ENCODE measurements at regions not wholly inside any gene's neighbourhood (a gene's known extent, or its start where the extent isn't known, plus 50 kb on each side); places are given as distances from the start of the nearest gene placed in this dataset.
"Not testable (repeated sequence)": the region's sequence is repeated elsewhere in the genome, so short reads cannot be mapped to it uniquely, and the experiment has no call there.

DNA sequence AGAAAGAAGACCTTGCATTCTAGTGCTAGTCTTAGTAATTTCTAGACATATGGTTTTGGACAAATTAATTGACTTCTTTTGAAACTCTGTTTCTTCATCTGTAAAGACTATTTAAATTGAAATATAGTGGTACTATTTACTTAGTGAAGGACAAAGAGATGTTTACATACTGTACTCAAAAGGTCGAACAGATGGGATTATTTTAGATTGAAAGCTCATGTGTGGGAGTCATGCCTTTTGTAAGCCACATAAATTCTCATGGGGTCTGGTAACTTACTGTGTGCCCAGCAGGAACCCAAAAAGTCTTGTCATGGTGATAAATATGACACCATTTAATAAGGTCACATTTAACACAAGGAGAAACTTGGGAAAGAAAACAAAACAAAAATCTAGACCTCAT is 368.2 kb upstream of the CITED2 start:
- no peak for DNase-seq

DNA sequence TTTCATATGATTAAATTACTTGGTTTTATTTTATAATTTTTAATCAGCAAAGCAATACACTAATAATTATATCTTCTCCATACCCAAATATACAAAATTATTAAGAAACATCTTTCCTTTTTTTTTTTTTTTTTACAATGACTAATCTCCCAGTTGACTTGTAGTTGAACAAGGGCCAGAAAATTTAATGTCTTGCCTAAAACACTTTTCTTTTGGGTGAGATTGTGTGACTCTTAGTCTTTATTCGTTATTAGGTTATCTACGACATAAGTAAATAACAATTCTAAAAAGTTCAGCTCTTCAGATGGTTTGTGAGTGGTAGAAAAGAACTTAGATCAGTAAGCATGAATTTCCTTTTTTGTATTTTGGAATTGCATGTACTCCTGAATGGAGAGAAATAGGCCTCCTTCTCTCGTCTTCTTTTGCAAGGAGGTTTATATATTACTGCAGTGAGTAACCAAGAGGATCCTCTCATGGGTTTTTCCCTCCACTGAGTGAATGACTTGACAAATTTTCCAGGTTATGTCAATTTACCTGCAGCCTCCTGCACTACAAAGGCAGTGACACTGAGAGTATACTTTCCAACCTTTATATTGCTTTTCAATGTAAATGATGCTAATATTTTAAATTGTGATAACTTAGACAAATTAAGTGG is 364.5 kb upstream of the CITED2 start:
- DNase-seq: no peak

DNA sequence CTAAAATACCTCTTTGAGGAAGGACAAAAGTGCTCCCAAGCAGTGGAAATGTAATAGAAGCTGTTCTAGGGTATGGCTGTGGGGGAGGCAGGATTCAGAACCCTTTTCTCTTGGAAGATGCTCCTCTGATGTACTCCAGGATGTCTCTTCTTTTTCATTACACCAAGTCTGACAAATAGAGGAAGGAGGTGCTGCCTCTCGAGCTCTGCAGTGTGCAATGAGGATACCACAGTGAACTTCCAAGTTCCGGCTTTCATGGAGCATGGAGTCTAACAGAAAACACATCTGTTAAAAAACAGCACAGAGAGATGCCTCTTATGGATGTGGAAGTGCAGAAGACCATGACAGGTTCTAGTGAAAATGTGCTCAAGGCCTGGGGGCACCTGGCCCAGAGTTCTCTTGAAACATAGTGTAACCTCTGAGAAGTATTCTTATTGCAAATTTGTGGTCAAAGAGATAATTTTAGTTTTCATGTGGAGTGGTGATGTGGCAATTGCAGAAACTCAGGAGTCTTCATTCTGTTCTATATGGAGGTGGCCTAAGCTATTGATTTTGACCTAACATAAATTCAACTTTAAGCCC is 362.0 kb upstream of the CITED2 start:
- DNase-seq: no peak

DNA sequence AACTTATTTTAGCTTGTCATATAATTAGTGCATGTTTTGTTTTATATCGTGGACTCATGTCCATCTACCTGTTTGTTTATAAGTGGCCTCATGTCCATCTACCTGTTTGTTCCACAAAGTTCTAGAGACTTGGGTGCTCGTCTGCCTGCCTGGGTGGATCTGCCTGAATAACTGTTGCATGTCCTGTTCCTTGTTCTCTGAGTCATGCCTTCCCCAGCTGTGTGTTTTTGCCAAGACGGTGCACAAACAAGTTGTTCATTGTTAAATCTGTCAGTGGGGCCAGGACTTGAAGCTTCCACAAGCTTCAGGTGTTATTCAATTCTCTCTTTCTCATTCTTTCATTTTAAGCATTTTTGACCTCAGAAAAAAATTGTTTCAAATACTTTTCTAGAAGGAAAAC is 358.0 kb upstream of the CITED2 start:
- DNase-seq: no peak

DNA sequence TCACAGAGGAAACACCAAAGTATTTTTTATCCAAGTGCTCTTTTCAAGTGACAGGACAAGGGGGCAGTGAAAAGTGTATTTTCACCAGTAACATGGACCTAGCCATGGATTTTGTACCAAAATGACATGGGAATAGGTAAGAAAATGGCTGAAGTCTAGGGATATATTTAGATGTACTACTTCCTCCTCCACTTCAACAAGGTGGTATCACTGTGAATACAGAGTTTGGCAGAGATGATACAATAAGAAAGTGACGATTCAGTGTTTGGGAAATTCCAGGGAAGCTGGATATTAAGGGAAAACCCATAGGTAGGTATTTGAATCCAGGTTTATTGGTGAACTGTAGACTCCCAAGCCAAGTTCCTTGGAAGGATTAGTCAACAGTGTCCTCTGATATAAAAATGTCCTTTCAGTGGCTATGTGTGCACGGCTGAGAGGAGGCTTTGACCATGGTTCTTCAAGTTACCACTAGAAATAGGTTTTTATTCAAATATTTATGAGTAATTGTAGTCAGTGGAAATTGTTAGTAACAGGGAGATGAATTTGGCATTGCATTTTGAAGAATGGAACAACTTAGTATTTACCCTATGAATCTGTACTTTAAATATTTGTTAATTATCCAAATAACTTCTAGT is 356.0 kb upstream of the CITED2 start:
- DNase-seq: no peak

DNA sequence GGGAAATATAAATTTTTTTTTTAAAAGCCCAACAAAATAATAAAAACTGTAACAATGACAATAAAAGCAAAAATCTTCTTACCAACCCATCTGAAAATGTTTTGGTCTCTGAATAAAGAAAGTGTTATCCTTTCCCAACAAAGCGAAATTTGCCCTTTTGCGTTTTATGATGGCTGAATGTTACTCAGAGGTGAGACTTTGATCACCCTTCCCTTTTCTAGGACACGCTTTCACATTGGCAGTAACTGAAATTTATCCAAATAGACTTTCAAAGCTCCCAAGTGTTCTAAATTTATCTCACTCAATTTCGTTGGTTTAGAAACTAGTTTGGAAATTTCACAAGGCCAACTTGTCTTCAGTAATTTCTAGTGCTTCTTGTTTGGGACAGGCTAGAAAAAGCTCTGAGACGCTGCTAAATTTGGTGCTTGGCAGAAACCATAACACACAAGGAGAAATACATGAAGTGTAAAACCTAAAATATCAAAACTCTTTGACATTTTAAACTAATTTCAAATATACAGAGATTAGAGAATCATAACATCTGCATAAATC is 354.5 kb upstream of the CITED2 start:
- DNase-seq: no peak

DNA sequence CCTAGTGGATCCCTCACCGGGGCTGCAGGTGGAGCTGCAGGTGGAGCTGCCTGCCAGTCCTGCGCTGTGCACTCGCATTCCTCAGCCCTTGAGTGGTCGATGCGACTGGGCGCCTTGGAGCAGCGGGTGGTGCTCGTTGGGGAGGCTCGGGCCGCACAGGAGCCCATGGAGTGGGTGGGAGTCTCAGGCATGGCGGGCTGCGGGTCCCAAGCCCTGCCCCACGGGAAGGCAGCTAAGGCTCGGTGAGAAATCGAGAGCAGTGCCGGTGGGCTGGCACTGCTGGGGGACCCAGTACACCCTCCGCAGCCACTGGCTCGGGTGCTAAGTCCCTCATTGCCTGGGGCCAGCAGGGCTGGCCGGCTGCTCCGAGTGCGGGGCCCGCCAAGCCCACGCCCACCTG is 351.8 kb upstream of the CITED2 start:
- not testable (repeated sequence) for DNase-seq

DNA sequence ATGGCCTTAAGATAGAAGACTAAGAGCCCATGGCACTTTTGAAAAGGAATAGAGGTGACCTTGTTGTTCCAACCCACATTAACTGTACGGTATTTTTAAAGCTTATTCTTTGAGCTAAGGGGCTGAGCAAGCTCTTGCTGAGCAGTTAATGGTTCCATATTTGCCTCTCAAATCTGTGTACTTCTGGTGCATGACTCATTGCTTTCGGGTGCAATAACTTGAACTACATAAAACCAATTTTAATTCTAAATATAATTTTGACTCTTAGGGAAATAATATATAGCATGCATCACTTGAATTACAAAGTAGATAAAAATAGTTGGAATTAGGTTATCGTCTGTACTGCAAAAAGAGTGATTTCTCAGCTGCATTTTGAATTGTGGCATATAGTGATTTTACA is 348.1 kb upstream of the CITED2 start:
- no peak for DNase-seq

DNA sequence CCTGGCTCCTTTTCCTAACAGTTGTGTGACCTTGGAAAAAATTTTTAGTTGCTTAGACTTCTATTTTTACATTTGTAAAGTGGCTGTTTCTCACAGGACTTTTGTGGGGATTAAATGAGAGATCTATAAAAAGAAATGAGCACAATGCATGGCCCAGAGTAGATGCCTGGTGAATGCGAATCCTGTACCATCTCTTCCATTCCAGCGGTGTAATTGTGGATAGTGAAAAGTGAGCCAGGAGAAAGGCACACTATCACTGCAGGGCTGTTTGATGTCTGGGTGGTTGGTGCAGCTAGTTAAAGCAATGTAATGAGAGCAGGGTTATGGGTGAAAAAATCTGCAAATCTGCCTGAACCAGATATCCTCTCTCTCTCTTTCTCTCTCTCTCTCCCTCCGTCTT is 347.5 kb upstream of the CITED2 start:
- no peak for DNase-seq

DNA sequence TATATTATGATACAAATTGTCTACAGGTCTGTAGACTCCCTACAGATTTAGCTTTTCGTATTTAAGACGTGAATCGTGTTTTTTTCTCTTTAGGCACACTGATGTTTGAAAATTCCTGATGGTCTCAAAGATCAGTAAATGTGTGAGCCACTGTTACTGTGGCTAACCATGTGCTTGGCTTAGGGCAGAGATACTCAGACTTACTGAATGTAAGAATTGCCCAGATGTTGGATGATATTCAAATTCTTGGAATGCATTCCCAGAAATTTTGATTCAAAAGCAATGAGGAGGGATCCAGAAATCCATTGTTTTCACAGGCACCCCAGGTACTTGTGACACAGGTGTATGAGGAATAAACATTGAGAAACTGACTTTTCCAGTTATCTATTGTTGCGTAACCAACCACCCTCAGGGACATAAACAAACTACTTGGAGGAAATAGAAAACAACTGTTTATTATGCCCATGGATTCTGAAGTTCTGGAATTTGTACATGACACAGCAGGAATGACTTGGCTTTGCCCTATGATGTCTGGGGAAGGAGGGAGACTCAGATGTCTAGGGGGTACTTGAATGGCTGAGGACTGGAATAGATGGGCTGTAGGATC is 339.6 kb upstream of the CITED2 start:
- DNase-seq: no peak

DNA sequence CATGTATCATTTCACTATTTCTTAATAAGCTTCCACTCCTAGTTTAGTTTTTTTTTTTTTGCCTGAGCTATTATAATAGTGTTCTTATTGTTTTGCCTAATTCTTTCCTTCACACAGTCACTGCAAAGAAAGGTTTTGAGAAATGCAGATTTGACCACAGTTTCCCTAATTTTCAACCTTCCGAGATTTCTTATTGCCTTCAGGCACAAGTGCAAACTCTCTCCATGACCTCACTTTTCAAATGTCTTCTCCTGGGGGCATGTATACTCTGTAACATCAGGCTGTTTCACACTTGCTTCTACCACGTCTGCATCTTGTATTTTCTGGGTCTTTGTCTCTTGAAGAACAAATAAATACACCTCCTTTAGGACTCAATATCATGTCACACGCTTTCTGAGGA is 339.0 kb upstream of the CITED2 start:
- no peak for DNase-seq

DNA sequence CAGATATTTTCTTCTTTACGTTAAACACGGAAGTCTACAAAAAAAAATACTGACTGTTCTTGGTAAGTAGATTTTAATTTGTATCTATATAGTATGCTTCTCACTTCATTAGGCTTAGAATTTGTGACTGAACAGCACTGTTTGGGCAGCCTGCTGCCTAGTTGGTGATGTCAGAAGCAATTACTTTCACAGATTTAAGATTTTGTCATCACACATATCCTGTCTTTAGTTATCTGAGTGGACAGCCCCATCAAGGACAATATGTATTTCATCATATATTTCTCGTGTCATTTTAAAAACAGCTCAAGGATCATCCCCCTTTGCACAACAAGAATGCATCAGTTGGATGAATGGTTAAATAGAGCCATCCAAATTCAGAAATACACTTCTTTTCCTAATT is 338.4 kb upstream of the CITED2 start:
- no peak for DNase-seq

DNA sequence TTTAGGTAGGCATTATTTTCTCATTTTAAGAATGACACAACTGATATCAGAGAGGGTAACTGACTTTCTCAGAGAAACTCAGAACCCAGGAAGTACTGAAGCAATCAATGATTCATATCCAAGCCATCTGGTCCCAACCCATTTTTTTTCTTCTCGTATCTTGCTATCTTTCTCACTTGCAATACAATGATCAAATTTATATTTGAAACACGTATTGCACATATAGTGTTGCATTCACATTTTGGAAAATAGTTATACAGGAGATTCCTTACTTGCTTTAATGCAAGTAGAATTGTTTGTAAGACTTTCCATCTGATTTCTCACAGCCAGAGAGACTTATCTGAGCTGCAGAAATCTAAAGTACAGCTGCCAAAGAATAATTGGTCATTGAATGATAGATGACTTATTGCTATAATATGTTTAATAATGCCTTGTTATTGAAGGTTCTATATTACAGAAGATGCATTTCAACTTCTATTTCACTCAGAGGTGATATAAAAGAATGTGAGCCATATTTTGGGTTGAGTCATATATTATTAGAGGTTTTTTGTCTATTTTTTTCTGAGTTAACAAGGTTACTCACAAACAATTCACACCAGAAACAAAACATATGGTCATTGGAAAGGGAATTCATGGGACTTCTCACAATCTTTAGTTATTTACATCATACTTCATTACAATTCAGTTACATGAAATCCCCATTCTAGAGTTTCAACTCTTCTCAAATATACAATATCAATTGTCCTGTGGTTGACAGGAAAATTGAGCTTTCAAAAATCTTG is 337.5 kb upstream of the CITED2 start:
- DNase-seq: no peak

DNA sequence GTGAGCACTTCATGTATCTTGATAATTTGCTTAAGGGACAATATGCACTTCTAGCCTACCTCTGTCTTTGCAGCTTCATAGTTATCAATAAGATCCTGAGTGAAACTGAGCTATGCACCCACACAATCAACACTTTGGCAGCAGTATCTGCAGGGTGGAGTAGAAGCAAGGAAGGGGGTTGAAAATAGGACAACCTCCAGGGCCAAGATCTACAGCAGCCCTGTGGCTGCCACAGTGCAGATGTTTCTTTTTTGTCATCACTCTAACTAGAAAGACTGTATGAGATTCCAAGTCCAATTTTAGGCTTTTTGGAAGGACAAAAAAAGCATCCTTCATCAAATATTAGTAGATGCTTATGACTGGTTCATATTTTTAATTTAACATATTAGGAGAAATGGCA is 336.1 kb upstream of the CITED2 start:
- no peak for DNase-seq

DNA sequence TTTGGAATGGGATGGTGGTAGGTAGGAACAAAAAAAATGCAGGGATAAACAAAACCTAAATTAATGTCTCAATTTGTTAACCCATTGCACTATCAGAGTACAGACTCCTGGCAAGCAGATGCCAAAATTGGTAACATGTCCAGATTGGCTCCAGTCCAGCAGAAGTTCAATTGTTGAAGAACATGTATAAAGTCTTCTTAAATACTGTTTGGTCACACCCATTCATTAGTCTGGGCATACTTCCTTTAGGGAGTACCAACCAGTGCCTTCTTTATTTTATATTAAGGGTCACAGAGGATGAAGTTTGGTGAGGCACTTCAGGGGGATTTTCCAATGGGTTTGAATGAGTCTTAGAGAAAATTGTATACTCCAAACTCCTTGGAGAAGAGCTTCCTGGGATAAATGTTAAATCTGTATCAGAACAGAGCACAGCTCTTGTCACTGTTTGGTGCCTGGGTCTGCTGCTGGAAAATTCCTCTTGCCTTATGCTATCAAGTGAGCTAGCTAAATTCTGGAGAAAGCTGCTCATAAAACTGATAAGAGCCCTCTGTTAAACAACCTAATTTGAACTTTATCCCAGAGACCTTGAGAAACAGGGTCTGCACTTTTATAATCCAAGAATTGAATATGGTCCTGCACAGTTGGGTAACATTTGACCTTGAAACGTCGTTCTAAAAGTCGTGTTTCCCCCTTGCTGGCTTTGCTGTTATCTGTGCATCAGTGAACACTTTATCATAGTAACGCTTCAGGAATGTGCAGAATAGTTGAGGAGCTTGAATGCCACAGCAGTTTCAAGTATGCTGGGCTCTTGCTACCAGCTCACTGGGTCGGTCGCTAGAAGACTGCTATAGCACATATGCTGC is 334.1 kb upstream of the CITED2 start:
- no peak for DNase-seq

DNA sequence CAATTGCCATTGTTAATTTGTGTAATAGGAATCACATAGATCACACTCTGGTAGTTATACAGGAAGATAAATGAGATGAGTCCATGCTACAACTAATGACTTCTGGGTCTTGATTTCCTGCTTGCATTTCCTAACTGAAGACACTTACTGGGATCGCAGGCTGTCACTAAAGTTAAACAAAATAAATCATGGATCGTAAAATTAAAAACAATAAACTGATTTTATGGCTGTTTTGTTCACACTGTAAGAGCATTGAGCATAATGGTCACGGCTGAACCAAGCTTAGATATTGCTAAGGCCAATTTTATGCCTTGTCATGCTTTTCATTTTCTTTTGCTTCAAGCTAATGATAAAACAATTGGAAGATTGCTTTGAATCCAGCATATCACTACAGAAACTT is 332.5 kb upstream of the CITED2 start:
- DNase-seq: no peak

DNA sequence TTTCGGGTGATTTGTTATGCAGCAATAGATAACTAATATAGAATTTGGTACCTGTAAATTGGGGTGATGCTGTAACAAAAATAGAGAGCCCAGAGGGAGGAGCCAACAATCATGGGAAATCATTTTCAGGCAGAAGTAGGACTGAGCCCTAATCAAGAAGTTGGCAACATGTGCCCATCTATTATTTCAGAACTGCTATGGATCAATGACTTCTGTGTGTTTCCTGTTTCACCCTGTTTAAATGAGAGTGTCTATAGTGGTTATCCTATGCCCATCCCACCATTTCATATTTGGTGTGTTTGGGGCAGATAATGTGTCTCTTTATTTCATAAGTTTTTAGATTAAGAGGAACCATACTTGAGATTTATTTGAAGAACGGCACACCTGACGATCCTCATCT is 330.8 kb upstream of the CITED2 start:
- DNase-seq: no peak

DNA sequence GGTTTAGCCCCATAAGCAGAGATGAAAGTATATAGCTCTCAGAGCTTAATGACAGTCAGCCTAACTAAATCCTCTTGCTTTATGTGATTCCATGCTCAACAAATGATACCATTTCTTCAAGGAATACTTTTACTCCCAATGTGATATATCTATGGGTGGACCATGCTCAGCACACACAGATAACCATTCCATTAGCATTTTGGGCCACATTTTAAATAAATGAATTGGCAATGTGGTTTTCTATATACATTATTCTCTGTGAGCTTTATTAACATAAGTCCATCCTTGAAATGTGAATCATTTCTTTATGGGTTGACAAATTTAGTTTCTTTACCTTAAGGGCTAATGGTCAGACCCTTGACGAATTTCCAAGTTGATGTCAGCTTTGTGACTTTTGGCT is 329.3 kb upstream of the CITED2 start:
- no peak for DNase-seq

DNA sequence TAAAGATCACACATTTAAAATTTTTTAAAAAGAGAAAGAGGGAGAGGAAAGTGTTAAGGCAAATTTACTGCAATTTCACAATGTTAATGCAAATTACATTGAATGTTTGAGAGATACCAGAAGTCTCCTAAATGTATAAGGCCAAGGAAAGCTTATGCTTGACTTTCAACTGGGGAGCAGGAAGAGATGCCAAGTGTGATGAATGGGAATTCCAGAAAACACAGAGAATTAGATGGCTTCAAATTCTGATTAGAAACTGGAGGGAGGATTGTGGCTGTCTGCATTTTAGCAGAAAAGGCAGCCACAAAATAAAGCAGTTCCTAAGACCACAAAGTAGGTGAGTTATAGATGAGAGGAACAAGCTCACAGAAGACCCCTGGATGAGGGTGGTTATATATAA is 328.3 kb upstream of the CITED2 start:
- no peak for DNase-seq

DNA sequence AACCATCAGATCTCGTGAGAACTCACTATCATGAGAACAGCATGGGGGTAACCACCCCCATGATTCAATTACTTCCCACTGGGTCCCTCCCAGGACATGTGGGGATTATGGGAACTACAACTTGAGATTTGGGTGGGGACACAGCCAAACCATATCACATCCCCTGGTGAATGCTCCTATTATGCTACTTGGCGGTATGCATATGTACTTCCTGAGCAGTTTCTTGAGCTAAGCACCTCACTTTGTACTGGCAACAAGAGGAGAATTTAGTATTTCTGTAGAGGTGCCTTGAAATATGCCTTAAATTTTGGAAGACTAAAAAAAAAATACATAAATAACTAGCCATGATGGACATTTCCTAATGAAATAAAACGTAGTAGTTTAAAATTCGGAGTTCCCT is 327.2 kb upstream of the CITED2 start:
- DNase-seq: no peak

DNA sequence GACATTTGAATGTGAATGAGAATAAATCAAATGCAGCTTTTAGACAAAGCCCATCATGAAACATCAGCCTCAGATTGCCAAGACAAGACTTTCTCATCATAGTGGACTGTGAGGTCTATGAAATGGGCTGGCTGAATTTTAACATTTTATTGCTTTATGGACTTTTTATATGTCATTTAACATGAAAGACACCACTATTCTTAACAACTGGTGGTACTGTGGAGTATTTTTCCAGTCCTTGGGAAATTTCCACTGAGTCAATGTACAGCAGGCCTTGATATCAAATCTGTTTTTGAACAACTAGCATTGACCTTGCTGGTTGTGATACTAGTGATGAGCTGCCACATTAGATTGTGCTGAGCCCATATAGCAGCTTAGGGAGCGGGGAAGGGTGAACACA is 326.6 kb upstream of the CITED2 start:
- no peak for DNase-seq

DNA sequence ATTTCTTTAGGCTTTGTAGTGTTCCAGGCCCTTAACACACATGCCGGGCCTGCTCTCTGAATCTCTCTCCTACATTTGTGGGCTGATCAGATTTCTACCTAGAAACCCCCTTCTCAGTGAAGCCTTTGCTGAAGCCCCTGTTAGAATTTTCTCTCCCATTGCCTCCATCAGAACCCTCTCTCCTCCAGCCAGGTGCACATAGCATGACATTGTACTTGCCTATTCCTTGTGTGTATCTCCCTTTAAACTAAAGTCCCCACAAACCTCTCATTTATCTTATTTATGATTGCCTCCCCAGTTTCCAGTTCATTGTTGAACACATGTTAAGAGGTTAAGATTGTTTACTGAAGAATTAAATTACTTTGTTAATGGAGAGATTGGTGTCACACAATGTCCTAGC is 325.5 kb upstream of the CITED2 start:
- DNase-seq: no peak
